CD4-positive, CD25-positive, alpha-beta regulatory T cell (primary cell): ENCODE measurements at regions not wholly inside any gene's neighbourhood (a gene's known extent, or its start where the extent isn't known, plus 50 kb on each side); places are given as distances from the start of the nearest gene placed in this dataset.
"Not testable (repeated sequence)": the region's sequence is repeated elsewhere in the genome, so short reads cannot be mapped to it uniquely, and the experiment has no call there.

Experiments
- ATAC-seq, 2 donors: fragments of 150-1000 bp; cut with Tn5 transposase; one replicate each; pipeline ENCODE4 v1.10.0; 2021; ENCODE audit warnings: low read depth in 2 of 2, moderate number of reproducible peaks in 2 of 2, moderate library complexity in 1 of 2
- DNase-seq, 3 donors: peaks; one replicate each; pipeline versions ENCODE4 v3.0.0 to v3.0.0-alpha.2; 2012 to 2022; ENCODE audit warnings: mixed read lengths in 1 of 3
- H3K27ac ChIP-seq: one replicate; pipeline ENCODE4 v1.7.0; 2013; ENCODE audit warnings: mild to moderate bottlenecking, low read length; ENCODE audit not compliant: insufficient read depth, poor library complexity, severe bottlenecking
- H3K27me3 ChIP-seq: one replicate; pipeline ENCODE4 v1.7.0; 2013; ENCODE audit warnings: low read length; ENCODE audit not compliant: control insufficient read depth, insufficient read depth
- H3K36me3 ChIP-seq: one replicate; pipeline ENCODE4 v1.7.0; 2013; ENCODE audit warnings: mild to moderate bottlenecking, low read length, moderate library complexity; ENCODE audit not compliant: control insufficient read depth, insufficient read depth
- H3K4me1 ChIP-seq: 2 replicates; pipeline ENCODE4 v1.7.0; 2013; ENCODE audit warnings: mild to moderate bottlenecking, low read length; ENCODE audit not compliant: insufficient read depth, control insufficient read depth, poor library complexity, severe bottlenecking
- H3K4me3 ChIP-seq: one replicate; pipeline ENCODE4 v1.7.0; 2013; ENCODE audit warnings: low read depth, mild to moderate bottlenecking, low read length, moderate library complexity
- H3K9me3 ChIP-seq, 2 experiments: 1 replicate in 1 of 2; 2 replicates in 1 of 2; pipeline ENCODE4 v1.7.0; 2013; ENCODE audit warnings: low read length in 2 of 2, mild to moderate bottlenecking in 1 of 2, moderate library complexity in 1 of 2; ENCODE audit not compliant: control insufficient read depth in 2 of 2
- H3K27ac Mint-ChIP-seq, 3 donors: one replicate each; pipeline ENCODE4 v1.8.0; 2020 to 2022; ENCODE audit warnings: mild to moderate bottlenecking in 3 of 3, mixed read lengths in 3 of 3, moderate library complexity in 2 of 3
- H3K27me3 Mint-ChIP-seq: one replicate; pipeline ENCODE4 v1.8.0; 2022; ENCODE audit warnings: mild to moderate bottlenecking, mixed read lengths
- H3K36me3 Mint-ChIP-seq: one replicate; pipeline ENCODE4 v1.8.0; 2020; ENCODE audit warnings: mixed read lengths
- H3K4me1 Mint-ChIP-seq, 4 donors: one replicate each; pipeline ENCODE4 v1.8.0; 2020 to 2022; ENCODE audit warnings: mixed read lengths in 4 of 4, mild to moderate bottlenecking in 1 of 4
- H3K4me3 Mint-ChIP-seq, 4 donors: one replicate each; pipeline ENCODE4 v1.8.0; 2020 to 2022; ENCODE audit warnings: mild to moderate bottlenecking in 4 of 4, mixed read lengths in 4 of 4, moderate library complexity in 3 of 4
- H3K9me3 Mint-ChIP-seq, 7 donors: one replicate each; pipeline ENCODE4 v1.8.0; 2020 to 2022; ENCODE audit warnings: mixed read lengths in 7 of 7, mild to moderate bottlenecking in 3 of 7, moderate library complexity in 2 of 7

- Mint-ChIP-seq H3K27ac (peak overlapping the region in 1 of 3 donors; percentile 40), H3K4me3 (peak overlapping the region in 2 of 4 donors; percentile 74 to 98), H3K4me1 (peaks cover 0 to 17% (median 12%) of the 10 kb centered on the region in 4 donors)
- ATAC-seq, H3K9me3 ChIP-seq, H3K9me3 Mint-ChIP-seq, H3K27ac ChIP-seq, H3K36me3 Mint-ChIP-seq, H3K36me3 ChIP-seq, H3K27me3 ChIP-seq, DNase-seq, H3K27me3 Mint-ChIP-seq, H3K4me1 ChIP-seq, H3K4me3 ChIP-seq: not testable (repeated sequence)
Measured at GRCh38 chr11:67803055-67803454, 128.6 kb upstream of the ALDH3B2 start.

GRCh38 chr11:67802623-67803022 is 128.2 kb upstream of the ALDH3B2 start:
- H3K4me3 Mint-ChIP-seq, result peak overlapping the region in 1 of 4 donors; percentile 98

GRCh38 chr11:67801397-67801796 is 127.0 kb upstream of the ALDH3B2 start:
- H3K9me3 ChIP-seq, H3K4me3 ChIP-seq, H3K27me3 Mint-ChIP-seq, H3K9me3 Mint-ChIP-seq, H3K36me3 ChIP-seq, H3K4me1 ChIP-seq, H3K27ac ChIP-seq, H3K36me3 Mint-ChIP-seq, DNase-seq, H3K4me3 Mint-ChIP-seq, ATAC-seq, H3K27me3 ChIP-seq, H3K27ac Mint-ChIP-seq: not testable (repeated sequence)
- peaks cover 0 to 17% (median 9%) of the 10 kb centered on the region in 4 donors for H3K4me1 Mint-ChIP-seq

More at GRCh38 chr11:67802623-67803022, 128.2 kb upstream of the ALDH3B2 start:
- H3K9me3 Mint-ChIP-seq, H3K36me3 ChIP-seq, H3K27me3 Mint-ChIP-seq, H3K36me3 Mint-ChIP-seq, ATAC-seq, H3K9me3 ChIP-seq, H3K27ac ChIP-seq, H3K4me1 ChIP-seq, H3K27me3 ChIP-seq, H3K4me3 ChIP-seq, DNase-seq: not testable (repeated sequence)
- peaks cover 0 to 18% (median 13%) of the 10 kb centered on the region in 4 donors for H3K4me1 Mint-ChIP-seq
- H3K27ac Mint-ChIP-seq, result peak overlapping the region in 1 of 3 donors; percentile 40

- H3K9me3 Mint-ChIP-seq, ATAC-seq, H3K27me3 ChIP-seq, H3K27me3 Mint-ChIP-seq, H3K36me3 ChIP-seq, DNase-seq, H3K4me1 ChIP-seq, H3K27ac ChIP-seq, H3K4me3 Mint-ChIP-seq, H3K36me3 Mint-ChIP-seq, H3K9me3 ChIP-seq, H3K27ac Mint-ChIP-seq, H3K4me3 ChIP-seq: not testable (repeated sequence)
- peaks cover 0 to 15% (median 8%) of the 10 kb centered on the region in 4 donors for H3K4me1 Mint-ChIP-seq
Measured at GRCh38 chr11:67800591-67800990, 126.2 kb upstream of the ALDH3B2 start.

GRCh38 chr11:67799808-67800207 is 125.4 kb upstream of the ALDH3B2 start:
- not testable (repeated sequence) for H3K27me3 ChIP-seq, H3K9me3 ChIP-seq, H3K36me3 ChIP-seq, H3K27me3 Mint-ChIP-seq, H3K9me3 Mint-ChIP-seq, H3K4me3 ChIP-seq, H3K4me1 ChIP-seq, H3K27ac Mint-ChIP-seq, H3K27ac ChIP-seq, ATAC-seq, H3K36me3 Mint-ChIP-seq
- H3K4me3 Mint-ChIP-seq, result peak overlapping the region in 1 of 4 donors; percentile 51
- peaks cover 0 to 15% (median 8%) of the 10 kb centered on the region in 4 donors for H3K4me1 Mint-ChIP-seq
- peak in 2 of 3 donors; percentile 4 to 26 for DNase-seq

- not testable (repeated sequence) for H3K9me3 Mint-ChIP-seq, H3K27me3 ChIP-seq, H3K27ac Mint-ChIP-seq, H3K36me3 ChIP-seq, H3K4me1 Mint-ChIP-seq, H3K4me3 Mint-ChIP-seq, H3K4me3 ChIP-seq, H3K9me3 ChIP-seq, H3K27me3 Mint-ChIP-seq, ATAC-seq, H3K4me1 ChIP-seq, H3K27ac ChIP-seq, H3K36me3 Mint-ChIP-seq, DNase-seq
Measured at GRCh38 chr11:67797726-67798521, 123.5 kb upstream of the ALDH3B2 start.

- DNase-seq, result no peak
Measured at GRCh38 chr11:67795746-67796145, 121.3 kb upstream of the ALDH3B2 start.

GRCh38 chr11:67793750-67794149 is 119.3 kb upstream of the ALDH3B2 start:
- not testable (repeated sequence) for H3K36me3 ChIP-seq, H3K4me3 ChIP-seq, H3K4me1 ChIP-seq, H3K9me3 Mint-ChIP-seq, H3K4me3 Mint-ChIP-seq, H3K27ac ChIP-seq, H3K36me3 Mint-ChIP-seq, H3K27ac Mint-ChIP-seq, ATAC-seq, DNase-seq, H3K27me3 Mint-ChIP-seq, H3K27me3 ChIP-seq, H3K9me3 ChIP-seq
- H3K4me1 Mint-ChIP-seq, result peaks cover 0 to 13% (median 2%) of the 10 kb centered on the region in 4 donors

More at GRCh38 chr11:67795746-67796145, 121.3 kb upstream of the ALDH3B2 start:
- no peak overlapping the region for H3K27ac Mint-ChIP-seq
- peaks cover 3% of the 10 kb centered on the region for H3K36me3 Mint-ChIP-seq
- no peak overlapping the region for H3K4me3 ChIP-seq
- H3K4me3 Mint-ChIP-seq, result no peak overlapping the region
- H3K36me3 ChIP-seq, result no peaks in the 10 kb centered on the region
- H3K27me3 ChIP-seq, result no peaks in the 10 kb centered on the region
- H3K9me3 Mint-ChIP-seq, result no peaks in the 10 kb centered on the region
- peaks cover 4% of the 10 kb centered on the region for H3K27me3 Mint-ChIP-seq
- no peaks in the 10 kb centered on the region for H3K4me1 ChIP-seq
- no peak for ATAC-seq
- H3K4me1 Mint-ChIP-seq, result peaks cover 0 to 16% (median 4%) of the 10 kb centered on the region in 4 donors
- H3K9me3 ChIP-seq, result no peaks in the 10 kb centered on the region
- H3K27ac ChIP-seq, result no peak overlapping the region
